ENCODE measurements at regions not wholly inside any gene's neighbourhood (a gene's known extent, or its start where the extent isn't known, plus 50 kb on each side); places are given as distances from the start of the nearest gene placed in this dataset.

- Mint-ChIP-seq H3K4me3 (no peak overlapping the region), H3K27me3 (ENCODE audit: low read depth) (peaks cover 2% of the 10 kb centered on the region), H3K36me3 (ENCODE audit: insufficient read depth) (no peaks in the 10 kb centered on the region), H3K4me1 (ENCODE audit: low read depth) (no peaks in the 10 kb centered on the region), H3K9me3 (no peaks in the 10 kb centered on the region)
- no peak for DNase-seq
- ATAC-seq = no peak
Measured at GRCh38 chr1:209063767-209064659, 519.5 kb upstream of the CAMK1G start.

DNA sequence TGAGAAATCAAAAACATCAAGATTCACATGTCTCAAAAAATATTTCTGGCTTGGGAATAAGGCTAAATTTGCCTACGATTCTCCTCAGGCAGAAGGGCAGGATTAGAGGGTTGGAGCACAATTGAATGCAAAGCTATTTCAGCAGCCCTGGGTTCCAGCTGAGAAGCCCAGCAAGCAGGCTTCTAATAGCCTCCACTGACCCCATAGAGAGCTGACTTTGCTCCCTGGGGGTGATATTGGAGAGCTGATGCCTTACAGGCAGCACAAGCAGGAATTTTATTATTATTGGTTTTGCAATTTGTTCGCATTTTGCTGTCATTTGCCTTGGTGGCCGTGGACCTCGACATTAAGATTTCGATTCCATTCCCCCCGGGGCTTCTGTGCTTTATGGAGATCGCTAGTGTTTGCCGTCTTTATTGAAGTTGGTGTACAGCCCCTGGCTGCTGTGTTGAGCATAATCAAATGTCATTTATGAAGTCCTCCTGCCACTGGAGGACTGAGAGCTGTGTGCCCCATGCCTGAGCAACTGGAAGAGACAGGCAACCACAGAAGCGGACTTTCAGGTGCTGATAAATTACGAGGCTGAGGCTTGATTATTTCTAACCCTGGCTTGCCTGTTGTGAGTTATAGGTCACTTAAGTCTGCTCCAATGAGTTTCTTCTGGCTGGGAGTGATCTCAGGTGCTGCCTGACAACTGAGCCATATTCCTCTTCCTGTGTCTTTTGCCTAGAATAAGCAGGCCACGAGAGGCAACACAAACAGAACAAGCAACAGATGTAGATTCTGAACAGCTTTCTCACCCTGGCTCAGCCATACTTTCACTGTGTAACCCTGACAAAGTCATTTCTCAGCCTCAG is 518.4 kb upstream of the CAMK1G start:
- no peaks in the 10 kb centered on the region for H3K4me1 Mint-ChIP-seq (ENCODE audit: low read depth)
- ATAC-seq = no peak
- no peak for DNase-seq
- H3K36me3 Mint-ChIP-seq (ENCODE audit: insufficient read depth) = no peaks in the 10 kb centered on the region
- H3K9me3 Mint-ChIP-seq = no peaks in the 10 kb centered on the region
- H3K4me3 Mint-ChIP-seq = no peak overlapping the region
- peaks cover under 1% of the 10 kb centered on the region for H3K27me3 Mint-ChIP-seq (ENCODE audit: low read depth)

- no peaks in the 10 kb centered on the region for H3K4me1 Mint-ChIP-seq (ENCODE audit: low read depth)
- H3K9me3 Mint-ChIP-seq = no peaks in the 10 kb centered on the region
- ATAC-seq (no peak), DNase-seq (no peak)
- no peak overlapping the region for H3K4me3 Mint-ChIP-seq
- H3K27me3 Mint-ChIP-seq (ENCODE audit: low read depth) = no peaks in the 10 kb centered on the region
- H3K36me3 Mint-ChIP-seq (ENCODE audit: insufficient read depth) = no peaks in the 10 kb centered on the region
Measured at GRCh38 chr1:209072481-209072880, 511.0 kb upstream of the CAMK1G start.

- H3K4me1 Mint-ChIP-seq (ENCODE audit: low read depth) = no peaks in the 10 kb centered on the region
- no peak overlapping the region for H3K4me3 Mint-ChIP-seq
- peaks cover 1% of the 10 kb centered on the region for H3K27me3 Mint-ChIP-seq (ENCODE audit: low read depth)
- DNase-seq (no peak), ATAC-seq (no peak)
- H3K36me3 Mint-ChIP-seq (ENCODE audit: insufficient read depth) = no peaks in the 10 kb centered on the region
- H3K9me3 Mint-ChIP-seq = no peaks in the 10 kb centered on the region
Measured at GRCh38 chr1:209073879-209074278, 509.6 kb upstream of the CAMK1G start.

DNA sequence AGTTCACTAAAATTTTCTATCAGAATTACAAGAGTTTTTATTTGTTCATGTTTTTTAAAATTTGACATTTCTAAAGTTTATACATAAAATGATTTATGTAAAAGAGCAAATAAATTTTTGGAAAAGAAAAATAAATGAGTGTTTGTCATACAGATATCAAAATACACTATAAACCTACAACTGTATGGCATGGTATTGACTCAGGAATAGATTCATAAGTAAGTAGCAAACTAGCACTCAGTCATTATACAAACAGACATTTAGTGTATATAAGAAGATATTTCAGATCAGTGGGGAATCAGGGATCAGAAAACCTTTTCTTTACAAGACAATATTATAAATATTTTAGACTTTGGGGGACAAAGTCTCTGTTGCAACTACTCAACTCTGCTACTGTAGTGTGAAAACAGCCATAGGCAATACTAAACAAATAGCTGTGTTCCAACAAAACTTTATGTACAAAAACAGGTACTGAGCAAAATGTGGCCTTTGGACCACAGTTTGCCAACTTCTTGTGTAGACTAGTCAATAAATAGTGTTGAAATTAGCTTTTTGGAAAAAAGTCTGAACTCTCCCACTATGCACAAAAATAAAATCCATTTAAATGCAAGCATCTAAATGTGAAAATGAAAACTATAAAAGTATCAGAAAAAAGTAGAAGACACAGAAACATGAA is 508.8 kb upstream of the CAMK1G start:
- no peaks in the 10 kb centered on the region for H3K9me3 Mint-ChIP-seq
- no peaks in the 10 kb centered on the region for H3K36me3 Mint-ChIP-seq (ENCODE audit: insufficient read depth)
- H3K4me3 Mint-ChIP-seq = no peak overlapping the region
- H3K27me3 Mint-ChIP-seq (ENCODE audit: low read depth) = peaks cover 1% of the 10 kb centered on the region
- H3K4me1 Mint-ChIP-seq (ENCODE audit: low read depth) = no peaks in the 10 kb centered on the region
- DNase-seq (no peak), ATAC-seq (no peak)

DNA sequence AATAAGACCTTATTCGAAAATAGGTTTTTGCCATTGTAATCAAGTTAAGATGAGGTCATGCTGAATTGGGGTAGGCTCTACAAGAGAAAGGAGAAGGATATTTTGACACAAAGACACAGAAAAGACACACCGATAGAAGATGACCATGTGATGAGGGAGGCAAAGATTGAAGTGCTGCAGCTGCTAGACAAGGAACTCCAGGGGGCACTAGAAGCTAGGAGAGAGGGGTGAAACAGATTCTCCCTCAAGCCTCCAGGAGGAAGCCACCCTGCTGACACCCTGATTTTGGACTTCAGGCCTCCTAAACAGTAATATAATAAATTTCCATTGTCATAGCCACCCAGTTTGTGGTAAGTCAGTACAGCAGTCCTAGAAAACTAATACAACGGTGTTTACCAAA is 506.8 kb upstream of the CAMK1G start:
- no peak for ATAC-seq
- H3K4me3 Mint-ChIP-seq = no peak overlapping the region

GRCh38 chr1:209080170-209080781 is 503.2 kb upstream of the CAMK1G start:
- Mint-ChIP-seq H3K27me3 (ENCODE audit: low read depth) (peaks cover 1% of the 10 kb centered on the region), H3K36me3 (ENCODE audit: insufficient read depth) (no peaks in the 10 kb centered on the region)
- ATAC-seq = no peak

More for the DNA sequence above, 506.8 kb upstream of the CAMK1G start:
- no peaks in the 10 kb centered on the region for H3K9me3 Mint-ChIP-seq
- H3K27me3 Mint-ChIP-seq (ENCODE audit: low read depth) = peaks cover 1% of the 10 kb centered on the region
- H3K4me1 Mint-ChIP-seq (ENCODE audit: low read depth) = no peaks in the 10 kb centered on the region
- DNase-seq = no peak
- H3K36me3 Mint-ChIP-seq (ENCODE audit: insufficient read depth) = no peaks in the 10 kb centered on the region

GRCh38 chr1:209086486-209087192 is 496.9 kb upstream of the CAMK1G start:
- ATAC-seq = no peak

More at GRCh38 chr1:209080170-209080781, 503.2 kb upstream of the CAMK1G start:
- no peaks in the 10 kb centered on the region for H3K4me1 Mint-ChIP-seq (ENCODE audit: low read depth)
- no peak for DNase-seq
- H3K9me3 Mint-ChIP-seq = no peaks in the 10 kb centered on the region
- H3K4me3 Mint-ChIP-seq = no peak overlapping the region

DNA sequence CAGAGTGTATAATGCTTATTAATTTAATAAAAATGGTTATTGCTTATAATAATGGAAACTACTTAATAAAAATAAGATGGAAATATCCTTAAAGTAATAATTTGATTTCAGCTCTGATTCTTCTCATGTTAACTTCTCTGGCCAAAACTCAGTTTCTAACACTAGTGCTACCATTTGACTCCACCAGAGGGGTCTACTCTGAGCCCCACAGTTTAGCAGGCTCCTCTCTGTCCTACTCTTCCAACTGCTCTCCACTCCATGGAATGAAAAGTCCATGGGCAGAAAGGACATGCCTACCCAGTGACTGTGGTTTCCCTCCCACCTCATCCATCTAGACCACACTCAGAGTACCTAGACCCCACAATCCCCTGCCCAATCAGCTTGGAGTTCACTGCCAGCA is 489.1 kb upstream of the CAMK1G start:
- H3K27me3 Mint-ChIP-seq (ENCODE audit: low read depth) = no peaks in the 10 kb centered on the region
- no peaks in the 10 kb centered on the region for H3K4me1 Mint-ChIP-seq (ENCODE audit: low read depth)
- H3K9me3 Mint-ChIP-seq = no peaks in the 10 kb centered on the region

More at GRCh38 chr1:209086486-209087192, 496.9 kb upstream of the CAMK1G start:
- H3K4me3 Mint-ChIP-seq = no peak overlapping the region
- no peak for DNase-seq
- H3K36me3 Mint-ChIP-seq (ENCODE audit: insufficient read depth) = no peaks in the 10 kb centered on the region
- no peaks in the 10 kb centered on the region for H3K4me1 Mint-ChIP-seq (ENCODE audit: low read depth)
- no peaks in the 10 kb centered on the region for H3K27me3 Mint-ChIP-seq (ENCODE audit: low read depth)
- H3K9me3 Mint-ChIP-seq = no peaks in the 10 kb centered on the region

DNA sequence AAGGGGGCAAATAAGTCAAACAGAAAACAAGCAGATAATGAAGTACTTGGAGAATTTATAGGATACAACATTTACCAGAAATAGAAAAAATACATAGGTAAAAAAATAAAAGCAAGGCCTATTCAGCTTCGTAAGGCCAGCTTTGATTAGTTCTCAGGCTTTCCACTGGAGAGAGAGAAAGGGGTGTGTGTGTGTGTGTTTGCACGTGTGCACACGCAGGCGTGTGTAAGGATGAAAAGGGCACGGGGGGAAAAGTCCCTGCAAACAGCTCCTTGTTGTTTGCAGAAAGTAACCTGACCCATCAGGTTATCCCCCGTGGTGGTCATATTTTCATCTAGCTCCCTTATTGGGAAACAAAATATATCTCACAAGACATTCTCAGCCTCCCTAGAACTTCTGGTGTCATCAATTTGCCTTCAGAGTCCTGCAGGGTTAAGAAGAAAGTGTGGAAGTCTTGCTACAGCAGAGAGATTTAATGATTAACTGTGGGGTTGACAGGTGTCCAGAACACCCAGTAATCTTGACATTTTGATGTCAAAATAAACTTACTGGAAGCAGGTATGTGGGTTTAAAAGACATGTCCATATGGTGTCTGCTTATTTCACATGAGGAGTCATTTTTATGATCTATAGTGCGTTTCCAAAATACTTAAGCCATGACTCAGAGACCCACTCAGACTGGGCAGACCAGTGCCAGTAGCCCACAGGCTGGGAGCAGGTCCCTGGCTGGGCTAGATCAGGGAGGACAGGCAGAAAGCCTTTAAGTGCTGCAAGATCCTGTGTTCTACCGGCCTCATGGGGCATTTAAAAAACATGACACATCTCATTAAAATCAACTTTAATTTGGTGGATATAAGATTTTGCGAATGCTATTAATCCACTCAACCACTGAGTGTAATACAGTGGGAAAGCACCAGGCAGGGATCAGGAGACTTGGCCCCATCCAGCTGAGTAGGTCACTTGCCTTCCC is 487.6 kb upstream of the CAMK1G start:
- Mint-ChIP-seq H3K4me1 (ENCODE audit: low read depth) (no peaks in the 10 kb centered on the region), H3K36me3 (ENCODE audit: insufficient read depth) (no peaks in the 10 kb centered on the region), H3K9me3 (no peaks in the 10 kb centered on the region), H3K4me3 (no peak overlapping the region), H3K27me3 (ENCODE audit: low read depth) (no peaks in the 10 kb centered on the region)
- no peak for DNase-seq
- ATAC-seq = no peak

More for the DNA sequence above, 489.1 kb upstream of the CAMK1G start:
- no peak for ATAC-seq
- DNase-seq = no peak
- no peaks in the 10 kb centered on the region for H3K36me3 Mint-ChIP-seq (ENCODE audit: insufficient read depth)
- no peak overlapping the region for H3K4me3 Mint-ChIP-seq

DNA sequence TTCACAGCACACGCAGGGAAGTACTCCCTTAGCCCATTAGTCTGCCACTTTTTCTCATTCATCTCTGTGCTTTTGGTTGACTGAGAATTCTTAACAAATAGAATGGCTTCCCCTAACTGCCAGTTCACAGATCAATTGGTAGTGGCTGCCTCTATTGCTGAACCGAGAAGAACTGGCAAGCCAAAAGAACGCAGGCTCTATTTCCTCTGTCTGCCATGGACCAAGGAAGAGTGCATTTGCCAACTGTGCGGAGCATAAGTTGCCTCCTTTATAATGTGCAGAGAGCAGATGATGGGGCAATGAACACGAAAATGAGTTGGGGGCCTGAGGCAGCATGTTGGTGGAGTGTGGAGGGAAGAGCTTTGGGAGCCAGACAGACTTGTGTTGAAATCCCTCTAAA is 483.1 kb upstream of the CAMK1G start:
- Mint-ChIP-seq H3K4me3 (no peak overlapping the region), H3K36me3 (ENCODE audit: insufficient read depth) (no peaks in the 10 kb centered on the region), H3K9me3 (no peaks in the 10 kb centered on the region), H3K27me3 (ENCODE audit: low read depth) (no peaks in the 10 kb centered on the region), H3K4me1 (ENCODE audit: low read depth) (no peaks in the 10 kb centered on the region)
- no peak for DNase-seq
- ATAC-seq = no peak

DNA sequence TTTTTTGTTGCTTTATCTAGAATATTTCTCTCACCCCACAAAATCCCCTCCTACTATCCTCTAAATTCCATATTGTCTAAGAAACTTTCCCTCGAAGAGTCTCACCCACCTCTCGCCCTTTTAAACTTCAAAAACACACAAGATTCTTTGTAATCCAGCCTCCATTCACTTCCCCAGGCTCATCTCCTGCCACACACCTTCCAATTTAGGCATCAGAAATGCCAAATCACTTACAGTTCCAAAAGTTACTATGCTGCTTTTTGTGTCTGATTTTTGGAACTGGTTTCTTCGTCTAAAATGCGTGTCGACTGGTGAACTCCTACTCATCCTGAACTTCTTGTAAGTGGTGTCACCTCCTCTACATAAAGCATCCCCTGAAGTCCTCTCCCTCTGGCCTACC is 482.4 kb upstream of the CAMK1G start:
- H3K36me3 Mint-ChIP-seq (ENCODE audit: insufficient read depth) = no peaks in the 10 kb centered on the region
- H3K4me1 Mint-ChIP-seq (ENCODE audit: low read depth) = no peaks in the 10 kb centered on the region
- DNase-seq = no peak
- ATAC-seq = no peak
- H3K27me3 Mint-ChIP-seq (ENCODE audit: low read depth) = no peaks in the 10 kb centered on the region
- no peaks in the 10 kb centered on the region for H3K9me3 Mint-ChIP-seq
- H3K4me3 Mint-ChIP-seq = no peak overlapping the region

GRCh38 chr1:209102120-209102519 is 481.4 kb upstream of the CAMK1G start:
- Mint-ChIP-seq H3K4me1 (ENCODE audit: low read depth) (no peaks in the 10 kb centered on the region), H3K36me3 (ENCODE audit: insufficient read depth) (no peaks in the 10 kb centered on the region), H3K9me3 (no peaks in the 10 kb centered on the region), H3K27me3 (ENCODE audit: low read depth) (no peaks in the 10 kb centered on the region), H3K4me3 (no peak overlapping the region)
- no peak for ATAC-seq
- DNase-seq = no peak

All from activated T-cell treated with anti-CD3 and anti-CD28 coated beads, Interleukin-2, amount 50 U/mL, for 4 hours (primary cell).